Psoas muscle (tissue), 7 donors: ENCODE measurements at regions not wholly inside any gene's neighbourhood (a gene's known extent, or its start where the extent isn't known, plus 50 kb on each side); places are given as distances from the start of the nearest gene placed in this dataset.

ENCODE experiments used
- ATAC-seq, 4 donors: fragments of 200-7000 bp; cut with Tn5 transposase; one replicate each; pipeline ENCODE4 v1.9.1; 2020; ENCODE audit warnings: moderate library complexity in 3 of 4, mild to moderate bottlenecking in 2 of 4
- DNase-seq, 2 donors: peaks; one replicate each; pipeline ENCODE4 v3.0.0-alpha.2; 2020
- H3K27ac ChIP-seq: fragments of 200-600 bp; one replicate; pipeline ENCODE4 v1.8.0; 2022
- H3K27me3 ChIP-seq, 3 donors: fragments of 200-600 bp in 1 of 3; one replicate each; pipeline versions ENCODE4 v1.6.1 to v1.8.0; 2013 to 2022; ENCODE audit warnings: low read length in 2 of 3, mild to moderate bottlenecking in 2 of 3, moderate library complexity in 1 of 3; ENCODE audit not compliant: insufficient read depth in 3 of 3
- H3K36me3 ChIP-seq, 2 donors: fragments of 200-600 bp in 1 of 2; one replicate each; pipeline versions ENCODE4 v1.6.1 to v1.8.0; 2013 to 2022; ENCODE audit warnings: low read depth in 1 of 2, mild to moderate bottlenecking in 1 of 2, moderate library complexity in 1 of 2; ENCODE audit not compliant: insufficient read depth in 1 of 2
- H3K4me1 ChIP-seq: fragments of 200-600 bp; one replicate; pipeline ENCODE4 v1.8.0; 2022
- H3K4me3 ChIP-seq: fragments of 200-600 bp; one replicate; pipeline ENCODE4 v1.8.0; 2022; ENCODE audit warnings: mild to moderate bottlenecking
- H3K9me3 ChIP-seq: fragments of 200-600 bp; one replicate; pipeline ENCODE4 v1.8.0; 2022
- CTCF ChIP-seq: fragments of 200-600 bp; IDR thresholded peaks from one replicate; pipeline ENCODE4 v1.8.0; 2022; ENCODE audit warnings: antibody characterized with exemption
- WGBS, 3 donors: extraction: QIAGEN DNeasy Blood & Tissue Kit; methylation state at CpG; one replicate each; pipeline versions ENCODE4 v1.1.6 to v1.1.7; 2013; 5-methylcytosine and 5-hydroxymethylcytosine counted together
- intact Hi-C, 2 donors: fragments of 100-400 bp; cut with DNase I; formaldehyde crosslinking; loops; one replicate each; pipeline versions ENCODE4 v1.11.0 to v1.14.2; 2022
- donor health status: healthy with polysubstance abuse.
- donor health status: DM: no; HTN: no; CAD: no; lungs with moderate emphysema.
- donor health status: Bipolar disorder and iron deficiency.
- donor health status: healthy.
- donor health status: DM: yes; HTN: yes; CAD: no.
- donor health status: DM: no; HTN: no; CAD: no.
- donor health status: DM: yes; HTN: yes; CAD: no.

GRCh38 chr14:61636291-61636690 lies 59.0 kb upstream of the HIF1A start:
- DNase-seq: no peak
- intact Hi-C loops: no loop called here
- Histone ChIP-seq H3K9me3 (no peaks in the 10 kb centered on the region), H3K36me3 (no peaks in the 10 kb centered on the region), H3K27ac (no peak overlapping the region), H3K4me3 (no peak overlapping the region), H3K27me3 (no peaks in the 10 kb centered on the region), H3K4me1 (peaks cover 23% of the 10 kb centered on the region)
- WGBS, 3 donors: 84 to 100% (median 96%) methylated on average over 1 of the region's 1 CpG
- TF ChIP-seq CTCF: no peak
- no peak for ATAC-seq

GRCh38 chr14:61636779-61637178 lies 58.5 kb upstream of the HIF1A start:
- intact Hi-C loops: no loop called here
- no peak for ATAC-seq
- no peak for TF ChIP-seq CTCF
- H3K4me1 ChIP-seq: peaks cover 23% of the 10 kb centered on the region
- H3K27ac ChIP-seq: no peak overlapping the region
- no peak for DNase-seq
- WGBS, 3 donors: 88 to 97% (median 95%) methylated on average over 3 of the region's 3 CpGs
- no peaks in the 10 kb centered on the region for H3K27me3 ChIP-seq
- no peaks in the 10 kb centered on the region for H3K9me3 ChIP-seq
- H3K4me3 ChIP-seq: no peak overlapping the region
- no peaks in the 10 kb centered on the region for H3K36me3 ChIP-seq

- Histone ChIP-seq H3K4me1 (peaks cover 8% of the 10 kb centered on the region), H3K27ac (no peak overlapping the region), H3K4me3 (no peak overlapping the region), H3K27me3 (no peaks in the 10 kb centered on the region), H3K36me3 (no peaks in the 10 kb centered on the region), H3K9me3 (no peaks in the 10 kb centered on the region)
- WGBS, 3 donors: 91 to 95% (median 93%) methylated on average over 12 of the region's 12 CpGs
- no peak for DNase-seq
- ATAC-seq: no peak
- no peak for TF ChIP-seq CTCF
- intact Hi-C loops: no loop called here
These were observed 56.5 kb upstream of the HIF1A start for GRCh38 chr14:61638595-61639387.

- Histone ChIP-seq H3K27me3 (no peaks in the 10 kb centered on the region), H3K9me3 (no peaks in the 10 kb centered on the region), H3K4me1 (peaks cover 8% of the 10 kb centered on the region), H3K27ac (no peak overlapping the region), H3K4me3 (no peak overlapping the region), H3K36me3 (no peaks in the 10 kb centered on the region)
- no peak for TF ChIP-seq CTCF
- DNase-seq (no peak), ATAC-seq (peak; percentile 42 to 77 (median 62))
- intact Hi-C loops: no loop called here
- WGBS, 3 donors: 42 to 56% (median 50%) methylated on average over 14 of the region's 14 CpGs
These were observed 54.9 kb upstream of the HIF1A start for GRCh38 chr14:61640158-61641136.
